SK-N-SH (cell line): ENCODE measurements at regions not wholly inside any gene's neighbourhood (a gene's known extent, or its start where the extent isn't known, plus 50 kb on each side); places are given as distances from the start of the nearest gene placed in this dataset.

Experiments used
- CTCF ChIA-PET: fragments of 300-600, 350-600 bp; formaldehyde crosslinking; extraction: SDS; loops from one replicate; lab custom pipeline; 2021; lab: Yijun Ruan, JAX
- POLR2A ChIA-PET: fragments of 350-600 bp; sonication (Branson Sonifier 250); formaldehyde crosslinking; extraction: SDS; loops from one replicate; lab custom pipeline; 2020; ENCODE audit warnings: antibody characterized with exemption, inconsistent platforms; lab: Yijun Ruan, JAX
- DNase-seq: peaks from one replicate; pipeline ENCODE4 v3.0.0; 2012
- H2AFZ ChIP-seq: fragments of 200-600 bp; sonication (generic); 2 replicates; pipeline ENCODE4 v1.8.1; 2016; ENCODE audit warnings: antibody characterized with exemption, mild to moderate bottlenecking, low read depth
- H3F3A ChIP-seq: fragments of 200-600 bp; sonication (generic); replicated peaks from 2 replicates; pipeline ENCODE3; 2016; ENCODE audit warnings: antibody characterized with exemption, mild to moderate bottlenecking; ENCODE audit not compliant: insufficient read depth
- H3K27ac ChIP-seq, 2 experiments: fragments of 200-500 bp in 1 of 2; fragments of 200-600 bp in 1 of 2; sonication (Bioruptor generic) in 1 of 2; sonication (generic), shearing (Covaris generic) in 1 of 2; 2 replicates each; pipeline versions ENCODE4 v1.5.1 to v1.6.1; 2014 to 2016; ENCODE audit warnings: low read depth in 2 of 2, inconsistent platforms in 1 of 2, low read length in 1 of 2, mild to moderate bottlenecking in 1 of 2, mixed read lengths in 1 of 2
- H3K27me3 ChIP-seq: fragments of 200-600 bp; sonication (generic), shearing (Covaris generic); 2 replicates; pipeline ENCODE4 v1.6.1; 2016; ENCODE audit warnings: mixed run types; ENCODE audit not compliant: insufficient read depth
- H3K36me3 ChIP-seq, 2 experiments: fragments of 200-500 bp in 1 of 2; fragments of 200-600 bp in 1 of 2; sonication (Bioruptor generic) in 1 of 2; sonication (generic) in 1 of 2; replicated peaks in 1 of 2; 2 replicates each; pipeline versions ENCODE3 to v1.5.1; 2014 to 2016; ENCODE audit warnings: low read length in 1 of 2, mild to moderate bottlenecking in 1 of 2; ENCODE audit not compliant: insufficient read depth in 2 of 2, control insufficient read depth in 1 of 2
- H3K4me1 ChIP-seq, 2 experiments: fragments of 200-500 bp in 1 of 2; fragments of 200-600 bp in 1 of 2; sonication (Bioruptor generic) in 1 of 2; sonication (generic), shearing (Covaris generic) in 1 of 2; 2 replicates each; pipeline versions ENCODE4 v1.5.1 to v1.6.1; 2014 to 2016; ENCODE audit warnings: low read depth in 1 of 2, low read length in 1 of 2, mixed run types in 1 of 2; ENCODE audit not compliant: insufficient read depth in 2 of 2, control insufficient read depth in 1 of 2
- H3K4me2 ChIP-seq: fragments of 200-600 bp; sonication (generic), shearing (Covaris generic); 2 replicates; pipeline ENCODE4 v1.6.1; 2017; ENCODE audit warnings: mixed run types
- H3K4me3 ChIP-seq, 2 experiments: fragments of 200-500 bp in 1 of 2; fragments of 200-600 bp in 1 of 2; sonication (Bioruptor generic) in 1 of 2; sonication (generic), shearing (Covaris generic) in 1 of 2; 2 replicates each; pipeline versions ENCODE4 v1.5.1 to v1.8.1; 2014 to 2016; ENCODE audit warnings: low read depth in 2 of 2, inconsistent platforms in 1 of 2, low read length in 1 of 2, mild to moderate bottlenecking in 1 of 2, mixed read lengths in 1 of 2, moderate library complexity in 1 of 2
- H3K79me2 ChIP-seq: fragments of 200-600 bp; sonication (generic); 2 replicates; pipeline ENCODE4 v1.8.1; 2017; ENCODE audit warnings: mild to moderate bottlenecking; ENCODE audit not compliant: insufficient read depth
- H3K9ac ChIP-seq: fragments of 200-600 bp; sonication (generic); 2 replicates; pipeline ENCODE4 v1.6.1; 2017; ENCODE audit warnings: mixed run types
- H3K9me2 ChIP-seq: fragments of 200-600 bp; sonication (generic); 2 replicates; pipeline ENCODE4 v1.6.1; 2017; ENCODE audit warnings: mixed run types
- H3K9me3 ChIP-seq: fragments of 200-600 bp; sonication (generic); 2 replicates; pipeline ENCODE4 v1.6.1; 2017; ENCODE audit warnings: mixed run types, mild to moderate bottlenecking, moderate library complexity
- H4K20me1 ChIP-seq: fragments of 200-600 bp; sonication (generic); 2 replicates; pipeline ENCODE4 v1.6.1; 2017; ENCODE audit warnings: mild to moderate bottlenecking, mixed run types; ENCODE audit not compliant: insufficient read depth
- CTCF ChIP-seq: fragments of 200-600 bp; sonication (generic); IDR thresholded peaks from 2 replicates; pipeline ENCODE4 v1.6.1; 2017; ENCODE audit warnings: antibody characterized with exemption, mild to moderate bottlenecking, moderate library complexity
- ELF1 ChIP-seq: IDR thresholded peaks from 2 replicates; pipeline ENCODE4 v1.4.0; 2012
- EP300 ChIP-seq, 2 experiments: IDR thresholded peaks; 2 replicates each; pipeline versions ENCODE4 v1.4.0 to v1.6.1; 2012; ENCODE audit warnings: borderline replicate concordance in 1 of 2, low read depth in 1 of 2, low read length in 1 of 2
- EZH2phosphoT487 ChIP-seq: fragments of 200-600 bp; sonication (generic); IDR thresholded peaks from 2 replicates; pipeline ENCODE4 v1.6.1; 2017; ENCODE audit warnings: low read depth, mixed run types, mild to moderate bottlenecking, antibody characterized with exemption, moderate library complexity, borderline replicate concordance
- FOSL2 ChIP-seq: IDR thresholded peaks from 2 replicates; pipeline ENCODE4 v1.4.0; 2012; ENCODE audit warnings: low read depth, mild to moderate bottlenecking, moderate library complexity, borderline replicate concordance
- FOXM1 ChIP-seq: IDR thresholded peaks from 2 replicates; pipeline ENCODE4 v1.4.0; 2012; ENCODE audit warnings: low read depth, mild to moderate bottlenecking
- GATA2 ChIP-seq: sonication (generic); formaldehyde crosslinking; IDR thresholded peaks from 2 replicates; pipeline ENCODE4 v1.5.0; 2020; ENCODE audit warnings: mild to moderate bottlenecking, missing genetic modification reagents
- IRF3 ChIP-seq: fragments of 150-350 bp; IDR thresholded peaks from 2 replicates; pipeline ENCODE4 v1.6.1; 2016; ENCODE audit warnings: mild to moderate bottlenecking, low read depth, low read length
- JUND ChIP-seq: IDR thresholded peaks from 2 replicates; pipeline ENCODE4 v1.4.0; 2012
- MXI1 ChIP-seq: IDR thresholded peaks from 2 replicates; pipeline ENCODE4 v1.6.1; 2012; ENCODE audit warnings: mild to moderate bottlenecking, low read depth, low read length, improper control_type of control experiment
- NRF1 ChIP-seq: IDR thresholded peaks from 2 replicates; pipeline ENCODE4 v1.6.1; 2012; ENCODE audit warnings: low read depth, mild to moderate bottlenecking, low read length
- POLR2AphosphoS5 ChIP-seq: IDR thresholded peaks from 2 replicates; pipeline ENCODE4 v1.6.1; 2012; ENCODE audit warnings: low read depth, low read length
- RCOR1 ChIP-seq: fragments of 150-350 bp; IDR thresholded peaks from 2 replicates; pipeline ENCODE4 v1.6.1; 2017; ENCODE audit warnings: antibody characterized with exemption, low read length
- SIN3A ChIP-seq: IDR thresholded peaks from 2 replicates; pipeline ENCODE4 v1.6.1; 2012; ENCODE audit warnings: low read depth, mild to moderate bottlenecking, low read length, moderate library complexity, borderline replicate concordance
- SMC3 ChIP-seq: IDR thresholded peaks from 2 replicates; pipeline ENCODE4 v1.6.1; 2012; ENCODE audit warnings: low read depth, low read length, improper control_type of control experiment
- TAF1 ChIP-seq: IDR thresholded peaks from 2 replicates; pipeline ENCODE4 v1.6.1; 2012; ENCODE audit warnings: low read depth, mild to moderate bottlenecking, low read length, moderate library complexity, borderline replicate concordance
- TCF12 ChIP-seq: IDR thresholded peaks from 2 replicates; pipeline ENCODE4 v1.4.0; 2012
- TEAD4 ChIP-seq: IDR thresholded peaks from 2 replicates; pipeline ENCODE4 v1.4.0; 2012; ENCODE audit warnings: mild to moderate bottlenecking, borderline replicate concordance; ENCODE audit not compliant: insufficient read depth
- WGBS: methylation state at CpG from one replicate; pipeline ENCODE4 v1.1.6; 2017; ENCODE audit warnings: low lambda C conversion rate; 5-methylcytosine and 5-hydroxymethylcytosine counted together
- TF ChIP-seq, protein P1 (sequence below): fragments of 150-350 bp; IDR thresholded peaks from 2 replicates; pipeline ENCODE4 v1.6.1; 2017; ENCODE audit warnings: antibody characterized with exemption, low read length, low read depth, borderline replicate concordance
- TF ChIP-seq, protein P2 (sequence below): IDR thresholded peaks from 2 replicates; pipeline ENCODE4 v1.4.0; 2012; ENCODE audit warnings: low read depth

DNA sequence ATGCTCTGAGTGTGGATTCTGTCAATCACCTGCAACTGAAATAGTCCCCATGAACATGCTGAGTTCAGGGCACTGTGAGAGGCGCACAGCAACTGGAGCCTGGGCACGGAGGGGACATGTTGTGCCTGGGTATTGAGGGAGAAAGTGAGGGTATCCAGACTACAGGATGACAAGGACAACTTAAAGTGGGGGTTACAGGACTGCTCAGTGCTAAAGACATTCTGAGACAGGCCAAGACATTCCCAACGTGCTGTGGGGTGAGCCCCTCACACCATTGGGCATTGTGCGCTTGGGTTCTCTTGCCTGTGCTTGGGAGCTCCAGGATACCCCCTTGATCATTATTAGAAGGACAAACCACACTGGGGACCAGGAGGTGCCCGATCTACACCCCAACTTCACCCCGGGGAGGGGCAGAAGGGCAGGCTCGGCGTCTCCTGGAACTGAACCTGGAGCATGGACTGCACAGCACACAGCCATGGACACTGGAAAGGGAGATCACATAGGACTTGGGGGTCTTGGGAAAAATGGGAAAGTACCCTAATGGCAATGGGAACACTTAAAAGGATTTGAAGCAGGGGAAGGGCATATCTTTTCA is 72.5 kb upstream of the HDAC4 start:
- Histone ChIP-seq H3K27ac (no peak overlapping the region), H3K4me1 (no peaks in the 10 kb centered on the region), H3F3A (no peaks in the 10 kb centered on the region), H3K4me3 (no peak overlapping the region), H3K9ac (no peak overlapping the region), H3K79me2 (no peaks in the 10 kb centered on the region), H3K9me3 (no peaks in the 10 kb centered on the region), H3K27me3 (no peaks in the 10 kb centered on the region), H3K36me3 (no peaks in the 10 kb centered on the region), H3K9me2 (no peaks in the 10 kb centered on the region), H4K20me1 (no peaks in the 10 kb centered on the region), H2AFZ (no peak overlapping the region), H3K4me2 (no peak overlapping the region)
- ChIA-PET CTCF (no interaction called here), POLR2A (no interaction called here)
- 18% methylated on average over 6 of the region's 8 CpGs for WGBS
- no peak for DNase-seq
- TF ChIP-seq TEAD4 (no peak), ELF1 (no peak), FOXM1 (no peak), EZH2phosphoT487 (no peak), SMC3 (no peak), FOSL2 (no peak), JUND (no peak), GATA2 (no peak), RCOR1 (no peak), POLR2AphosphoS5 (no peak), MXI1 (no peak), NRF1 (no peak), IRF3 (no peak), SIN3A (no peak)
- TF ChIP-seq, protein P1, sequence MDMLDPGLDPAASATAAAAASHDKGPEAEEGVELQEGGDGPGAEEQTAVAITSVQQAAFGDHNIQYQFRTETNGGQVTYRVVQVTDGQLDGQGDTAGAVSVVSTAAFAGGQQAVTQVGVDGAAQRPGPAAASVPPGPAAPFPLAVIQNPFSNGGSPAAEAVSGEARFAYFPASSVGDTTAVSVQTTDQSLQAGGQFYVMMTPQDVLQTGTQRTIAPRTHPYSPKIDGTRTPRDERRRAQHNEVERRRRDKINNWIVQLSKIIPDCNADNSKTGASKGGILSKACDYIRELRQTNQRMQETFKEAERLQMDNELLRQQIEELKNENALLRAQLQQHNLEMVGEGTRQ: no peak
- TF ChIP-seq, protein P2, sequence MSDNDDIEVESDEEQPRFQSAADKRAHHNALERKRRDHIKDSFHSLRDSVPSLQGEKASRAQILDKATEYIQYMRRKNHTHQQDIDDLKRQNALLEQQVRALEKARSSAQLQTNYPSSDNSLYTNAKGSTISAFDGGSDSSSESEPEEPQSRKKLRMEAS: no peak

GRCh38 chr2:239472235-239472775 is 71.5 kb upstream of the HDAC4 start:
- H2AFZ ChIP-seq: no peak overlapping the region
- H3K27ac ChIP-seq: no peak overlapping the region
- no peaks in the 10 kb centered on the region for H3K4me1 ChIP-seq
- CTCF ChIA-PET: no interaction called here
- H3K36me3 ChIP-seq: no peaks in the 10 kb centered on the region
- POLR2A ChIA-PET: no interaction called here
- no peaks in the 10 kb centered on the region for H3K79me2 ChIP-seq
- no peaks in the 10 kb centered on the region for H4K20me1 ChIP-seq
- TF ChIP-seq EP300 (IDR thresholded peaks at IDR 0.05; ENCODE audit: borderline replicate concordance in 1 of 2, low read depth in 1 of 2, low read length in 1 of 2) (no peak), TEAD4 (no peak), ELF1 (no peak), IRF3 (no peak), SIN3A (no peak), SMC3 (no peak), MXI1 (no peak), TCF12 (no peak), TAF1 (no peak), NRF1 (no peak), CTCF (no peak)
- H3K4me3 ChIP-seq: no peak overlapping the region
- no peaks in the 10 kb centered on the region for H3F3A ChIP-seq
- no peak overlapping the region for H3K4me2 ChIP-seq
- H3K9me3 ChIP-seq: no peaks in the 10 kb centered on the region
- DNase-seq: no peak
- H3K9ac ChIP-seq: no peak overlapping the region
- WGBS: 2% methylated on average over 10 of the region's 11 CpGs
- no peaks in the 10 kb centered on the region for H3K27me3 ChIP-seq
- H3K9me2 ChIP-seq: no peaks in the 10 kb centered on the region
